Activated CD8-positive, alpha-beta T cell treated with anti-CD3 and anti-CD28 coated beads for 36 hours (primary cell): ENCODE measurements at regions not wholly inside any gene's neighbourhood (a gene's known extent, or its start where the extent isn't known, plus 50 kb on each side); places are given as distances from the start of the nearest gene placed in this dataset.

ENCODE experiments used
- ATAC-seq: fragments of 200-7000 bp; cut with Tn5 transposase; one replicate; pipeline ENCODE4 v1.10.0; 2021; ENCODE audit warnings: mild to moderate bottlenecking, moderate library complexity
- CTCF ChIA-PET: fragments of 350-600 bp; sonication (Branson Sonifier 250); formaldehyde crosslinking; loops from one replicate; lab custom pipeline; 2021; ENCODE audit warnings: antibody characterized with exemption; lab: Charles Lee
- POLR2A ChIA-PET: fragments of 350-600 bp; sonication (Branson Sonifier 250); formaldehyde crosslinking; loops from one replicate; lab custom pipeline; 2021; ENCODE audit warnings: antibody characterized with exemption; lab: Charles Lee
- DNase-seq: peaks from one replicate; pipeline ENCODE4 v3.0.0-alpha.2; 2020
- H3K27ac Mint-ChIP-seq: one replicate; pipeline ENCODE4 v1.8.0; 2021; ENCODE audit warnings: mild to moderate bottlenecking, mixed read lengths
- H3K27me3 Mint-ChIP-seq: one replicate; pipeline ENCODE4 v1.8.0; 2021; ENCODE audit warnings: mixed read lengths
- H3K36me3 Mint-ChIP-seq: one replicate; pipeline ENCODE4 v1.8.0; 2021; ENCODE audit warnings: low read depth, mixed read lengths
- H3K4me1 Mint-ChIP-seq: one replicate; pipeline ENCODE4 v1.8.0; 2021; ENCODE audit warnings: low read depth, mixed read lengths
- H3K4me3 Mint-ChIP-seq: one replicate; pipeline ENCODE4 v1.8.0; 2021; ENCODE audit warnings: mild to moderate bottlenecking, moderate library complexity, mixed read lengths
- H3K9me3 Mint-ChIP-seq: one replicate; pipeline ENCODE4 v1.8.0; 2021; ENCODE audit warnings: mixed read lengths
- CTCF ChIP-seq: fragments of 200-600 bp; IDR thresholded peaks from one replicate; pipeline ENCODE4 v1.8.0; 2022; ENCODE audit warnings: antibody characterized with exemption, mild to moderate bottlenecking
- intact Hi-C: fragments of 100-400 bp; cut with micrococcal nuclease; formaldehyde crosslinking; loops from one replicate; pipeline ENCODE4 v1.10.0; 2022

DNA sequence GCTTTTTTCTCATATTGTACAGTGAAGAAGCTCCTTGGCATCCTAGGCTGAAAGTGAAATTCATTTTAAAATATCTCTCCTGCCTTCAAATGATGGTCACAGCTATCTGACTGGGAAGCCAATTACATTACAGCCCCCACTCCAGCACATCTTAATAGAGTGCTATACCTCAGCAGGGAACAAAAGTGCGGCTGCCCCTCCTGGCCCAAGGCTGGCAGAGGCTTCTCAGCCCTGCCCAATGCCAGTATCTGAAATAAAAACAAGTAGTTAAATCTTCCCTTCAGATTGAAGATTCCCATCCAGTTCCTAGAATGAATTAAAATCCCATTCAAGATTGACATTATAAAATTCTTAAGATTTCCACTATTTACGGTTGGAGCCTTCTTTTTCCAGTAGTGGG, 54.9 kb upstream of the GNG2 start:
- TF ChIP-seq CTCF = no peak
- Mint-ChIP-seq H3K27me3 (peaks cover 2% of the 10 kb centered on the region), H3K36me3 (no peaks in the 10 kb centered on the region), H3K27ac (no peak overlapping the region), H3K9me3 (peaks cover 10% of the 10 kb centered on the region), H3K4me1 (no peaks in the 10 kb centered on the region), H3K4me3 (no peak overlapping the region)
- CTCF ChIA-PET = interaction anchor here (1.4 kb wide), 1 partner anchor 12 kb away, joined by 3 read pairs; no protein-coding TSS in a partner anchor
- intact Hi-C loops = no loop called here
- DNase-seq (no peak), ATAC-seq (no peak)
- POLR2A ChIA-PET = interaction anchor here (0.9 kb wide), 1 partner anchor 9 kb away, joined by 3 read pairs; no protein-coding TSS in a partner anchor

- no peak for ATAC-seq
- intact Hi-C loops = no loop called here
- Mint-ChIP-seq H3K4me1 (no peaks in the 10 kb centered on the region), H3K36me3 (no peaks in the 10 kb centered on the region), H3K9me3 (peaks cover 10% of the 10 kb centered on the region), H3K27me3 (peaks cover 2% of the 10 kb centered on the region), H3K27ac (no peak overlapping the region), H3K4me3 (no peak overlapping the region)
- POLR2A ChIA-PET = interaction anchor here (0.9 to 1.4 kb wide), 2 partner anchors 9 to 13 kb away, joined by 3 read pairs; no protein-coding TSS in a partner anchor
- CTCF ChIA-PET = interaction anchor here (1.4 kb wide), 1 partner anchor 13 kb away, joined by 3 read pairs; no protein-coding TSS in a partner anchor
- no peak for TF ChIP-seq CTCF
- no peak for DNase-seq
These were observed 54.1 kb upstream of the GNG2 start for GRCh38 chr14:51806026-51807023.

DNA sequence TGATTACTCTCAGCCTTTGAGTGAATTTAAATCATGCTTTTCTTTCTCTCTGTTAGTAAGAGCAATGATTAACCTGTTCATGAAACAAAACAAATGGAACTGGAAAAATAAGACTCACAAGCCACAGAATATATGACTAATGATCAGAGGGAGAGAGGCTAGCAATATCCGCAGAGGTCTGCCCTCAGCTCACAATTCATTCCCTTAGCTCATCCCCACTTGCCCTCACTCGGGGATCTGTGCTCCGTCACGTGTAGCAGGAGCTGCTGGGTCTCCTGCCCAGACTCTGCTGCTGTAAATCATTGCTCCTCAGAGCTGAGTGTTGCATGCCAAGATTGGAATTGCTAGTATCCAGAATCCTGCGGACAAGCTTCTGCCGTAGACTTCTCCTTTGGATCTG, 53.1 kb upstream of the GNG2 start:
- no peak for ATAC-seq
- Mint-ChIP-seq H3K36me3 (no peaks in the 10 kb centered on the region), H3K27me3 (peaks cover 2% of the 10 kb centered on the region), H3K4me1 (no peaks in the 10 kb centered on the region), H3K4me3 (no peak overlapping the region), H3K9me3 (peaks cover 10% of the 10 kb centered on the region), H3K27ac (no peak overlapping the region)
- POLR2A ChIA-PET = interaction anchor here (1.4 kb wide), 1 partner anchor 12 kb away, joined by 3 read pairs; no protein-coding TSS in a partner anchor
- TF ChIP-seq CTCF = no peak
- CTCF ChIA-PET = no interaction called here
- intact Hi-C loops = no loop called here
- no peak for DNase-seq
